Liver (tissue), 8 donors: ENCODE measurements at regions not wholly inside any gene's neighbourhood (a gene's known extent, or its start where the extent isn't known, plus 50 kb on each side); places are given as distances from the start of the nearest gene placed in this dataset.
A peak's percentile ranks its signal among the peaks of the same experiment; 100 is the strongest.

Experiments used
- DNase-seq: peaks from one replicate; pipeline ENCODE4 v3.0.0-alpha.2; 2017; ENCODE audit warnings: low spot score
- H3K27ac ChIP-seq, 2 donors: one replicate each; pipeline ENCODE4 v1.7.0; 2013; ENCODE audit warnings: inconsistent platforms in 2 of 2, low read length in 2 of 2, control low read depth in 1 of 2, low read depth in 1 of 2, mild to moderate bottlenecking in 1 of 2
- H3K27me3 ChIP-seq, 4 donors: one replicate each; pipeline versions ENCODE4 v1.6.1 to v1.7.0; 2013; ENCODE audit warnings: low read length in 3 of 4, inconsistent platforms in 1 of 4, mild to moderate bottlenecking in 1 of 4, moderate library complexity in 1 of 4; ENCODE audit not compliant: control insufficient read depth in 4 of 4, insufficient read depth in 4 of 4
- H3K36me3 ChIP-seq, 4 donors: one replicate each; pipeline versions ENCODE4 v1.6.1 to v1.7.0; 2013; ENCODE audit warnings: low read length in 3 of 4, mild to moderate bottlenecking in 3 of 4, low read depth in 1 of 4, moderate library complexity in 1 of 4; ENCODE audit not compliant: control insufficient read depth in 4 of 4, insufficient read depth in 3 of 4
- H3K4me1 ChIP-seq, 4 donors: one replicate each; pipeline versions ENCODE4 v1.6.1 to v1.7.0; 2013; ENCODE audit warnings: low read length in 3 of 4, mild to moderate bottlenecking in 3 of 4, moderate library complexity in 1 of 4; ENCODE audit not compliant: control insufficient read depth in 4 of 4, insufficient read depth in 4 of 4
- H3K4me3 ChIP-seq, 3 donors: one replicate each; pipeline versions ENCODE4 v1.6.1 to v1.7.0; 2013; ENCODE audit warnings: low read length in 3 of 3, control low read depth in 1 of 3, low read depth in 1 of 3, mild to moderate bottlenecking in 1 of 3
- H3K9ac ChIP-seq, 2 donors: one replicate each; pipeline ENCODE4 v1.7.0; 2013; ENCODE audit warnings: low read length in 2 of 2, mild to moderate bottlenecking in 2 of 2, moderate library complexity in 2 of 2, control low read depth in 1 of 2, low read depth in 1 of 2
- H3K9me3 ChIP-seq, 4 donors: one replicate each; pipeline versions ENCODE4 v1.6.1 to v1.7.0; 2013; ENCODE audit warnings: low read length in 3 of 4; ENCODE audit not compliant: control insufficient read depth in 4 of 4
- ATF3 ChIP-seq: IDR thresholded peaks from 2 replicates; pipeline ENCODE4 v1.6.1; 2016; ENCODE audit warnings: antibody characterized with exemption
- CTCF ChIP-seq: fragments of 150-350 bp; IDR thresholded peaks from 2 replicates; pipeline ENCODE4 v1.5.1; 2017; ENCODE audit warnings: improper control_type of control experiment, low read depth, low read length; ENCODE audit not compliant: missing input control
- EGR1 ChIP-seq, 2 donors: IDR thresholded peaks; 2 replicates each; pipeline ENCODE4 v1.6.1; 2016 to 2018; ENCODE audit warnings: antibody characterized with exemption in 2 of 2, low read depth in 2 of 2
- FOXA2 ChIP-seq: IDR thresholded peaks from 2 replicates; pipeline ENCODE4 v1.6.1; 2016; ENCODE audit warnings: antibody characterized with exemption
- GABPA ChIP-seq, 2 donors: IDR thresholded peaks in 1 of 2; conservative IDR thresholded peaks in 1 of 2; 2 replicates each; pipeline ENCODE4 v1.6.1; 2016; ENCODE audit warnings: antibody characterized with exemption in 2 of 2, mild to moderate bottlenecking in 1 of 2, moderate library complexity in 1 of 2
- HNF4G ChIP-seq: IDR thresholded peaks from 2 replicates; pipeline ENCODE4 v1.6.1; 2016; ENCODE audit warnings: antibody characterized with exemption
- MAX ChIP-seq: IDR thresholded peaks from 2 replicates; pipeline ENCODE4 v1.6.1; 2016; ENCODE audit warnings: antibody characterized with exemption
- NR2F2 ChIP-seq: IDR thresholded peaks from 2 replicates; pipeline ENCODE4 v1.6.1; 2016; ENCODE audit warnings: antibody characterized with exemption
- RAD21 ChIP-seq, 2 donors: IDR thresholded peaks; 2 replicates each; pipeline ENCODE4 v1.6.1; 2016; ENCODE audit warnings: antibody characterized with exemption in 2 of 2, mild to moderate bottlenecking in 2 of 2
- REST ChIP-seq: IDR thresholded peaks from 2 replicates; pipeline ENCODE4 v1.6.1; 2016; ENCODE audit warnings: antibody characterized with exemption, mild to moderate bottlenecking
- RXRA ChIP-seq, 2 donors: IDR thresholded peaks; 2 replicates each; pipeline ENCODE4 v1.6.1; 2017 to 2018; ENCODE audit warnings: antibody characterized with exemption in 2 of 2, mild to moderate bottlenecking in 1 of 2
- SP1 ChIP-seq: IDR thresholded peaks from 2 replicates; pipeline ENCODE4 v1.6.1; 2018; ENCODE audit warnings: antibody characterized with exemption, mild to moderate bottlenecking
- TAF1 ChIP-seq: conservative IDR thresholded peaks from 2 replicates; pipeline ENCODE4 v1.6.1; 2016; ENCODE audit warnings: antibody characterized with exemption, mild to moderate bottlenecking
- YY1 ChIP-seq: IDR thresholded peaks from 2 replicates; pipeline ENCODE4 v1.6.1; 2016; ENCODE audit warnings: antibody characterized with exemption, mild to moderate bottlenecking
- ZBTB33 ChIP-seq: IDR thresholded peaks from 2 replicates; pipeline ENCODE4 v1.6.1; 2016; ENCODE audit warnings: antibody characterized with exemption
- WGBS: extraction: QIAGEN DNeasy Blood & Tissue Kit; methylation state at CpG from one replicate; pipeline ENCODE4 v1.1.7; 2013; 5-methylcytosine and 5-hydroxymethylcytosine counted together
- donor health status: healthy.
- donor health status: healthy.
- donor health status: healthy.
- donor health status: healthy.
- donor health status: healthy.

- H3K27ac ChIP-seq: no peak overlapping the region
- peaks cover 0 to 3% (median 0%) of the 10 kb centered on the region in 4 donors for H3K27me3 ChIP-seq
- no peak overlapping the region for H3K9ac ChIP-seq
- no peak overlapping the region for H3K4me3 ChIP-seq
- H3K4me1 ChIP-seq: no peaks in the 10 kb centered on the region
- TF ChIP-seq RAD21 (IDR thresholded peaks at IDR 0.05) (peak; percentile 59 to 69), ZBTB33 (no peak), MAX (no peak), YY1 (no peak), FOXA2 (no peak), REST (no peak), CTCF (peak; percentile 25)
- H3K9me3 ChIP-seq: no peaks in the 10 kb centered on the region
- no peaks in the 10 kb centered on the region for H3K36me3 ChIP-seq
- DNase-seq: no peak
- 61% methylated on average over 3 of the region's 3 CpGs for WGBS
Observed at GRCh38 chr2:67322353-67323001, 74.7 kb upstream of the ETAA1 start.

GRCh38 chr2:67323209-67323991, 73.7 kb upstream of the ETAA1 start:
- no peaks in the 10 kb centered on the region for H3K36me3 ChIP-seq
- no peaks in the 10 kb centered on the region for H3K4me1 ChIP-seq
- peaks cover 0 to 3% (median 0%) of the 10 kb centered on the region in 4 donors for H3K27me3 ChIP-seq
- DNase-seq: no peak
- WGBS: 61% methylated on average over 4 of the region's 4 CpGs
- no peak overlapping the region for H3K9ac ChIP-seq
- H3K9me3 ChIP-seq: no peaks in the 10 kb centered on the region
- no peak overlapping the region for H3K27ac ChIP-seq
- H3K4me3 ChIP-seq: no peak overlapping the region
- TF ChIP-seq EGR1 (IDR thresholded peaks at IDR 0.05; ENCODE audit: low read depth in 2 of 2) (no peak), YY1 (no peak), REST (no peak), RAD21 (IDR thresholded peaks at IDR 0.05) (no peak), SP1 (no peak), MAX (no peak), HNF4G (no peak), NR2F2 (no peak), TAF1 (no peak), CTCF (no peak), GABPA (IDR thresholded peaks at IDR 0.05 in 1 of 2, conservative IDR thresholded peaks at IDR 0.05 in 1 of 2) (no peak), RXRA (IDR thresholded peaks at IDR 0.05) (no peak), ATF3 (no peak)
